Stomach (tissue), 4 donors: ENCODE measurements at regions not wholly inside any gene's neighbourhood (a gene's known extent, or its start where the extent isn't known, plus 50 kb on each side); places are given as distances from the start of the nearest gene placed in this dataset.

Source experiments
- POLR2AphosphoS5 ChIP-seq, 3 donors: sonication (generic); formaldehyde crosslinking; IDR thresholded peaks; one replicate each; pipeline ENCODE4 v1.6.1; 2016; ENCODE audit warnings: antibody characterized with exemption in 3 of 3
- TF ChIP-seq, protein P1 (sequence below), 7 experiments: fragments of 450-650 bp in 4 of 7; fragments of 200-600 bp in 3 of 7; sonication (generic) in 3 of 7; IDR thresholded peaks; one replicate each; pipeline ENCODE4 v1.5.1; 2016 to 2019; ENCODE audit warnings: antibody characterized with exemption in 7 of 7, control low read depth in 2 of 7, mild to moderate bottlenecking in 1 of 7

DNA sequence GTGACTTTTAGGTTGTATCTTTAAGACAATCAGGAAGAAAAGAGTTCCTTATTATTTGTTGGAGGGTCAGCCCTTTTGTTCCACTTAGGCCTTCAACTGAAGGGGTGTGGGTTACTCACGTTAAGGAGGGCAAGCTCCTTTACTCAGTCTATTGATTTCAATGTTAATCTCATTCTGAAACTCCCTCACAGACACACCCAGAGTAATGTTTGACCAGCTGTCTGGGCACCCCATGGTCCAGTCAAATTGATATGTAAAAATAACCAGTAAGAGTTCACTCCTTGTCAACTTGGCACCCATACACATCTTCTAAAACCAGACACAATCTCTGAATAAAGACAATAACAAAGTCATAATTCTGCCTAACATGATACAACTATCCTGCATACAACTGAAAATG is 292.9 kb downstream of the KLF5 start:
- TF ChIP-seq, protein P1, sequence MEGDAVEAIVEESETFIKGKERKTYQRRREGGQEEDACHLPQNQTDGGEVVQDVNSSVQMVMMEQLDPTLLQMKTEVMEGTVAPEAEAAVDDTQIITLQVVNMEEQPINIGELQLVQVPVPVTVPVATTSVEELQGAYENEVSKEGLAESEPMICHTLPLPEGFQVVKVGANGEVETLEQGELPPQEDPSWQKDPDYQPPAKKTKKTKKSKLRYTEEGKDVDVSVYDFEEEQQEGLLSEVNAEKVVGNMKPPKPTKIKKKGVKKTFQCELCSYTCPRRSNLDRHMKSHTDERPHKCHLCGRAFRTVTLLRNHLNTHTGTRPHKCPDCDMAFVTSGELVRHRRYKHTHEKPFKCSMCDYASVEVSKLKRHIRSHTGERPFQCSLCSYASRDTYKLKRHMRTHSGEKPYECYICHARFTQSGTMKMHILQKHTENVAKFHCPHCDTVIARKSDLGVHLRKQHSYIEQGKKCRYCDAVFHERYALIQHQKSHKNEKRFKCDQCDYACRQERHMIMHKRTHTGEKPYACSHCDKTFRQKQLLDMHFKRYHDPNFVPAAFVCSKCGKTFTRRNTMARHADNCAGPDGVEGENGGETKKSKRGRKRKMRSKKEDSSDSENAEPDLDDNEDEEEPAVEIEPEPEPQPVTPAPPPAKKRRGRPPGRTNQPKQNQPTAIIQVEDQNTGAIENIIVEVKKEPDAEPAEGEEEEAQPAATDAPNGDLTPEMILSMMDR (IDR thresholded peaks at IDR 0.05), result no peak
- TF ChIP-seq POLR2AphosphoS5 (IDR thresholded peaks at IDR 0.05), result no peak
